IMR-90 (cell line): ENCODE measurements at regions not wholly inside any gene's neighbourhood (a gene's known extent, or its start where the extent isn't known, plus 50 kb on each side); places are given as distances from the start of the nearest gene placed in this dataset.

Experiments
- ATAC-seq: fragments of 200-7000 bp; cut with Tn5 transposase; 2 replicates; pipeline ENCODE4 v1.9.1; 2020; ENCODE audit warnings: low read depth, mild to moderate bottlenecking, moderate library complexity
- BruUV-seq: library from RNA; stranded (reverse); fragments of 400-500 nt; replicated peaks from 2 replicates; lab custom pipeline; 2021; lab: Mats Ljungman, UMichigan
- CTCF ChIA-PET: fragments of 300-600 bp; formaldehyde crosslinking; extraction: SDS; loops from one replicate; lab custom pipeline; 2021; ENCODE audit warnings: antibody characterized with exemption; lab: Yijun Ruan, JAX
- POLR2A ChIA-PET: fragments of 300-600 bp; sonication (Branson Sonifier 250); formaldehyde crosslinking; loops from one replicate; lab custom pipeline; 2022; ENCODE audit warnings: antibody characterized with exemption; ENCODE audit not compliant: unreplicated experiment; lab: Charles Lee
- DNase-seq: peaks from one replicate; pipeline ENCODE4 v3.0.0; 2013
- H2AFZ ChIP-seq: replicated peaks from 2 replicates; pipeline ENCODE3; 2013; ENCODE audit warnings: low read length, mild to moderate bottlenecking; ENCODE audit not compliant: poor library complexity
- H2AK5ac ChIP-seq: 2 replicates; pipeline ENCODE4 v1.6.1; 2013; ENCODE audit warnings: low read depth, low read length, inconsistent platforms
- H2AK9ac ChIP-seq: replicated peaks from 2 replicates; pipeline ENCODE3; 2013; ENCODE audit warnings: mild to moderate bottlenecking, low read depth, low read length, moderate library complexity; ENCODE audit not compliant: poor library complexity
- H2BK120ac ChIP-seq: 2 replicates; pipeline ENCODE4 v1.6.1; 2013; ENCODE audit warnings: low read depth, low read length, inconsistent platforms
- H2BK15ac ChIP-seq: 3 replicates; pipeline ENCODE4 v1.6.1; 2013; ENCODE audit warnings: low read depth, low read length, inconsistent platforms
- H2BK20ac ChIP-seq: 2 replicates; pipeline ENCODE4 v1.6.1; 2013; ENCODE audit warnings: low read depth, mild to moderate bottlenecking, inconsistent platforms, low read length, moderate library complexity
- H2BK5ac ChIP-seq: 2 replicates; pipeline ENCODE4 v1.6.1; 2013; ENCODE audit warnings: mild to moderate bottlenecking, low read depth, low read length, inconsistent platforms; ENCODE audit not compliant: poor library complexity, severe bottlenecking
- H3K14ac ChIP-seq: replicated peaks from 2 replicates; pipeline ENCODE4 v1.6.1; 2013; ENCODE audit warnings: low read depth, low read length, inconsistent platforms
- H3K18ac ChIP-seq: 2 replicates; pipeline ENCODE4 v1.6.1; 2013; ENCODE audit warnings: low read depth, low read length, control low read depth
- H3K23ac ChIP-seq: 2 replicates; pipeline ENCODE4 v1.6.1; 2013; ENCODE audit warnings: low read depth, low read length, inconsistent platforms
- H3K27ac ChIP-seq: 2 replicates; pipeline ENCODE4 v1.5.1; 2013; ENCODE audit warnings: mild to moderate bottlenecking, control low read depth, low read length; ENCODE audit not compliant: insufficient read depth
- H3K27me3 ChIP-seq: 2 replicates; pipeline ENCODE4 v1.6.1; 2013; ENCODE audit warnings: low read length; ENCODE audit not compliant: control insufficient read depth, insufficient read depth
- H3K36me3 ChIP-seq: 2 replicates; pipeline ENCODE4 v1.6.1; 2013; ENCODE audit warnings: low read length, mixed read lengths; ENCODE audit not compliant: control insufficient read depth, insufficient read depth
- H3K4ac ChIP-seq: 2 replicates; pipeline ENCODE4 v1.6.1; 2013; ENCODE audit warnings: low read depth, low read length, inconsistent platforms
- H3K4me1 ChIP-seq: 2 replicates; pipeline ENCODE4 v1.6.1; 2013; ENCODE audit warnings: low read length, mixed read lengths; ENCODE audit not compliant: control insufficient read depth, insufficient read depth
- H3K4me2 ChIP-seq: 2 replicates; pipeline ENCODE4 v1.6.1; 2013; ENCODE audit warnings: low read depth, mild to moderate bottlenecking, control low read depth, low read length, moderate library complexity
- H3K4me3 ChIP-seq: 2 replicates; pipeline ENCODE4 v1.5.1; 2013; ENCODE audit warnings: low read depth, mild to moderate bottlenecking, control low read depth, low read length, moderate library complexity; ENCODE audit not compliant: insufficient read depth
- H3K56ac ChIP-seq: 2 replicates; pipeline ENCODE4 v1.6.1; 2013; ENCODE audit warnings: low read length, inconsistent platforms; ENCODE audit not compliant: insufficient read depth; ENCODE audit errors: extremely low read depth
- H3K79me1 ChIP-seq, 2 experiments: 2 replicates each; pipeline ENCODE4 v1.6.1; 2013; ENCODE audit warnings: low read length in 2 of 2, inconsistent platforms in 1 of 2, low read depth in 1 of 2
- H3K9ac ChIP-seq: 2 replicates; pipeline ENCODE4 v1.6.1; 2013; ENCODE audit warnings: low read depth, low read length, control low read depth
- H3K9me1 ChIP-seq: 2 replicates; pipeline ENCODE4 v1.6.1; 2013; ENCODE audit warnings: low read length, inconsistent platforms; ENCODE audit not compliant: insufficient read depth
- H3K9me3 ChIP-seq: 2 replicates; pipeline ENCODE4 v1.6.1; 2013; ENCODE audit warnings: low read length; ENCODE audit not compliant: control insufficient read depth, insufficient read depth
- H4K20me1 ChIP-seq: 2 replicates; pipeline ENCODE4 v1.6.1; 2013; ENCODE audit warnings: low read length, inconsistent platforms; ENCODE audit not compliant: insufficient read depth
- H4K5ac ChIP-seq: 2 replicates; pipeline ENCODE4 v1.6.1; 2013; ENCODE audit warnings: mild to moderate bottlenecking, low read depth, low read length, control low read depth
- H4K8ac ChIP-seq, 2 experiments: 2 replicates each; pipeline ENCODE4 v1.6.1; 2013; ENCODE audit warnings: low read depth in 2 of 2, low read length in 2 of 2, control low read depth in 1 of 2, inconsistent platforms in 1 of 2
- H4K91ac ChIP-seq: 2 replicates; pipeline ENCODE4 v1.6.1; 2013; ENCODE audit warnings: low read depth, low read length, inconsistent platforms; ENCODE audit not compliant: insufficient read depth
- BHLHE40 ChIP-seq: fragments of 150-350 bp; IDR thresholded peaks from 2 replicates; pipeline ENCODE4 v1.6.1; 2016; ENCODE audit warnings: mild to moderate bottlenecking, low read depth, low read length
- CEBPB ChIP-seq: IDR thresholded peaks from 2 replicates; pipeline ENCODE4 v1.6.1; 2012; ENCODE audit warnings: low read depth, low read length, improper control_type of control experiment
- CHD1 ChIP-seq: IDR thresholded peaks from 2 replicates; pipeline ENCODE4 v1.6.1; 2012; ENCODE audit warnings: low read depth, low read length, improper control_type of control experiment
- CTCF ChIP-seq: conservative IDR thresholded peaks from 2 replicates; pipeline ENCODE4 v1.5.1; 2012; ENCODE audit warnings: mild to moderate bottlenecking, low read depth, low read length, improper control_type of control experiment
- ELK1 ChIP-seq: fragments of 150-350 bp; IDR thresholded peaks from 2 replicates; pipeline ENCODE4 v1.6.1; 2016; ENCODE audit warnings: low read depth, mild to moderate bottlenecking, low read length, moderate library complexity, borderline replicate concordance
- FOS ChIP-seq: fragments of 150-350 bp; IDR thresholded peaks from 2 replicates; pipeline ENCODE4 v1.6.1; 2016; ENCODE audit warnings: low read depth, low read length
- MAFK ChIP-seq: IDR thresholded peaks from 2 replicates; pipeline ENCODE4 v1.6.1; 2012; ENCODE audit warnings: low read depth, low read length, improper control_type of control experiment
- MAZ ChIP-seq: IDR thresholded peaks from 2 replicates; pipeline ENCODE4 v1.6.1; 2012; ENCODE audit warnings: low read depth, mild to moderate bottlenecking, low read length, improper control_type of control experiment, moderate library complexity, borderline replicate concordance
- MXI1 ChIP-seq: IDR thresholded peaks from 2 replicates; pipeline ENCODE4 v1.6.1; 2012; ENCODE audit warnings: low read depth, mild to moderate bottlenecking, low read length, moderate library complexity, borderline replicate concordance
- NFE2L2 ChIP-seq: fragments of 150-350 bp; IDR thresholded peaks from 2 replicates; pipeline ENCODE4 v1.6.1; 2016; ENCODE audit warnings: low read depth, mild to moderate bottlenecking, low read length
- POLR2A ChIP-seq: IDR thresholded peaks from 2 replicates; pipeline ENCODE4 v1.6.1; 2012; ENCODE audit warnings: mild to moderate bottlenecking, low read depth, low read length
- RAD21 ChIP-seq: IDR thresholded peaks from 2 replicates; pipeline ENCODE4 v1.6.1; 2012; ENCODE audit warnings: low read length, improper control_type of control experiment
- RCOR1 ChIP-seq: IDR thresholded peaks from 2 replicates; pipeline ENCODE4 v1.6.1; 2012; ENCODE audit warnings: mild to moderate bottlenecking, low read length, improper control_type of control experiment; ENCODE audit not compliant: insufficient replicate concordance
- RFX5 ChIP-seq: IDR thresholded peaks from 2 replicates; pipeline ENCODE4 v1.8.0; 2012; ENCODE audit warnings: low read depth, mild to moderate bottlenecking, low read length, moderate library complexity
- SMC3 ChIP-seq: fragments of 150-350 bp; IDR thresholded peaks from 2 replicates; pipeline ENCODE4 v1.6.1; 2016; ENCODE audit warnings: low read depth, mild to moderate bottlenecking, antibody characterized with exemption, low read length, moderate library complexity
- USF2 ChIP-seq: fragments of 150-350 bp; IDR thresholded peaks from 2 replicates; pipeline ENCODE4 v1.6.1; 2017; ENCODE audit warnings: mild to moderate bottlenecking, antibody characterized with exemption, low read length, low read depth
- WGBS, 2 experiments: methylation state at CpG; one replicate each; pipeline versions ENCODE4 v1.1.5 to v1.1.7; 2013; ENCODE audit warnings: missing lambda C conversion rate in 2 of 2; ENCODE audit not compliant: insufficient read length in 1 of 2; ENCODE audit errors: extremely low coverage in 2 of 2; 5-methylcytosine and 5-hydroxymethylcytosine counted together
- dilution Hi-C: fragments of 300-500 bp; cut with HindIII; formaldehyde crosslinking; loops from one replicate; pipeline ENCODE4 v1.14.3; 2018; ENCODE audit warnings: low sequenced_read_pairs; ENCODE audit not compliant: unreplicated experiment
- in situ Hi-C: fragments of 300-500 bp; cut with MboI; formaldehyde crosslinking; loops from 3 replicates; pipeline ENCODE4 v1.14.3; 2019; ENCODE audit warnings: low sequenced_read_pairs, inconsistent platforms, mixed read lengths
- intact Hi-C: fragments of 100-400 bp; cut with micrococcal nuclease; formaldehyde crosslinking; loops from 2 replicates; pipeline ENCODE4 v1.10.0; 2022

GRCh38 chr12:63007726-63008125 lies 72.8 kb upstream of the PPM1H start:
- H3K4me2 ChIP-seq = no peak overlapping the region
- H3K56ac ChIP-seq = no peak overlapping the region
- H3K4ac ChIP-seq = no peak overlapping the region
- no peak overlapping the region for H3K9ac ChIP-seq
- H3K9me1 ChIP-seq = no peaks in the 10 kb centered on the region
- ChIA-PET CTCF (interaction anchor here (1.0 kb wide), 1 partner anchor 15 kb away, joined by 3 read pairs; no protein-coding TSS in a partner anchor), POLR2A (no interaction called here)
- H2AK5ac ChIP-seq = no peak overlapping the region
- H3K79me1 ChIP-seq = no peaks in the 10 kb centered on the region
- H2BK15ac ChIP-seq = no peak overlapping the region
- no peaks in the 10 kb centered on the region for H3K27me3 ChIP-seq
- H2BK120ac ChIP-seq = no peak overlapping the region
- H3K27ac ChIP-seq = no peak overlapping the region
- no peak overlapping the region for H4K5ac ChIP-seq
- dilution Hi-C loops = no loop called here
- H4K20me1 ChIP-seq = no peaks in the 10 kb centered on the region
- no peaks in the 10 kb centered on the region for H3K4me1 ChIP-seq
- no peak overlapping the region for H3K4me3 ChIP-seq
- in situ Hi-C loops = no loop called here
- no TSS peak for BruUV-seq
- H3K14ac ChIP-seq = no peak overlapping the region
- no peak overlapping the region for H3K23ac ChIP-seq
- no peak overlapping the region for H4K8ac ChIP-seq
- H2AFZ ChIP-seq = no peak overlapping the region
- no peak overlapping the region for H2BK5ac ChIP-seq
- TF ChIP-seq FOS = no peak
- TF ChIP-seq MXI1 = no peak
- TF ChIP-seq BHLHE40 = no peak
- TF ChIP-seq RAD21 = no peak
- TF ChIP-seq CEBPB = no peak
- TF ChIP-seq MAFK = no peak
- TF ChIP-seq ELK1 = no peak
- no peak for TF ChIP-seq USF2
- no peak for TF ChIP-seq CTCF
- no peak for TF ChIP-seq CHD1
- TF ChIP-seq SMC3 = no peak
- TF ChIP-seq NFE2L2 = no peak
- TF ChIP-seq MAZ = no peak
- no peak for TF ChIP-seq POLR2A
- TF ChIP-seq RFX5 = no peak
- no peak for TF ChIP-seq RCOR1
- whole genome bisulfite sequencing, 2 experiments = 20% methylated on average over 2 of the region's 6 CpGs; no CpG with 5 or more reads in 1 of the 2 experiments
- DNase-seq (no peak), ATAC-seq (no peak)
- no peak overlapping the region for H2BK20ac ChIP-seq
- H3K36me3 ChIP-seq = no peaks in the 10 kb centered on the region
- H4K91ac ChIP-seq = no peak overlapping the region
- intact Hi-C loops = no loop called here
- no peak overlapping the region for H3K18ac ChIP-seq
- no peaks in the 10 kb centered on the region for H3K9me3 ChIP-seq
- H2AK9ac ChIP-seq = no peak overlapping the region
